SU-DHL-6 (cell line): ENCODE measurements at regions not wholly inside any gene's neighbourhood (a gene's known extent, or its start where the extent isn't known, plus 50 kb on each side); places are given as distances from the start of the nearest gene placed in this dataset.
"Not testable (repeated sequence)": the region's sequence is repeated elsewhere in the genome, so short reads cannot be mapped to it uniquely, and the experiment has no call there.

Experiments
- H2AFZ ChIP-seq: fragments of 200-600 bp; sonication (generic); 2 replicates; pipeline ENCODE4 v1.6.1; 2014; ENCODE audit warnings: low read depth, mild to moderate bottlenecking, moderate library complexity, mixed read lengths, antibody characterized with exemption, low read length; ENCODE audit not compliant: severe bottlenecking
- H3F3A ChIP-seq: fragments of 200-600 bp; shearing (Covaris generic); 2 replicates; pipeline ENCODE4 v1.6.0; 2016; ENCODE audit warnings: antibody characterized with exemption, mild to moderate bottlenecking; ENCODE audit not compliant: insufficient read depth
- H3K27ac ChIP-seq: fragments of 200-600 bp; sonication (generic); 2 replicates; pipeline ENCODE4 v1.5.1; 2016; ENCODE audit warnings: low read depth, mild to moderate bottlenecking, low read length, moderate library complexity, mixed read lengths
- H3K27me3 ChIP-seq: fragments of 200-600 bp; sonication (generic), shearing (Covaris generic); 2 replicates; pipeline ENCODE4 v1.6.0; 2014; ENCODE audit warnings: mild to moderate bottlenecking, low read length
- H3K36me3 ChIP-seq: fragments of 200-600 bp; sonication (generic); 2 replicates; pipeline ENCODE4 v1.6.1; 2014; ENCODE audit warnings: mild to moderate bottlenecking, low read length, mixed read lengths
- H3K4me2 ChIP-seq: fragments of 300-600, 200-600 bp; shearing (Covaris generic), sonication (generic); 2 replicates; pipeline ENCODE4 v1.6.0; 2014; ENCODE audit warnings: low read length, low read depth, mild to moderate bottlenecking; ENCODE audit not compliant: poor library complexity, severe bottlenecking
- H3K4me3 ChIP-seq: fragments of 200-600 bp; sonication (generic); 2 replicates; pipeline ENCODE4 v1.5.1; 2014; ENCODE audit warnings: antibody characterized with exemption, low read length, mild to moderate bottlenecking, mixed read lengths; ENCODE audit not compliant: insufficient read depth, poor library complexity, severe bottlenecking
- H3K79me2 ChIP-seq: fragments of 200-600 bp; sonication (generic); 2 replicates; pipeline ENCODE4 v1.6.1; 2014; ENCODE audit warnings: mild to moderate bottlenecking, low read length, moderate library complexity; ENCODE audit not compliant: insufficient read depth
- H3K9ac ChIP-seq: fragments of 200-600 bp; sonication (generic); 2 replicates; pipeline ENCODE4 v1.7.0; 2014; ENCODE audit warnings: mild to moderate bottlenecking, low read length
- H3K9me2 ChIP-seq: fragments of 200-600 bp; sonication (generic); replicated peaks from 2 replicates; pipeline ENCODE4 v1.6.1; 2014; ENCODE audit warnings: low read length; ENCODE audit not compliant: insufficient read depth
- H3K9me3 ChIP-seq: fragments of 200-600 bp; sonication (generic); 2 replicates; pipeline ENCODE4 v1.6.1; 2014; ENCODE audit warnings: low read length, mixed read lengths; ENCODE audit not compliant: insufficient read depth
- H4K20me1 ChIP-seq: fragments of 200-600 bp; sonication (generic); 2 replicates; pipeline ENCODE4 v1.6.1; 2014; ENCODE audit warnings: low read depth, mild to moderate bottlenecking, antibody characterized with exemption, low read length, moderate library complexity, mixed read lengths
- CTCF ChIP-seq: fragments of 200-600 bp; sonication (generic); IDR thresholded peaks from one replicate; pipeline ENCODE4 v1.5.1; 2017; ENCODE audit warnings: antibody characterized with exemption, mild to moderate bottlenecking, low read length, moderate library complexity; ENCODE audit not compliant: insufficient read depth, poor library complexity, severe bottlenecking
- EZH2phosphoT487 ChIP-seq: fragments of 200-600 bp; sonication (generic), shearing (Covaris generic); conservative IDR thresholded peaks from 2 replicates; pipeline ENCODE4 v1.6.1; 2018; ENCODE audit warnings: mild to moderate bottlenecking, antibody characterized with exemption, low read length, moderate library complexity, mixed read lengths

- no peaks in the 10 kb centered on the region for H3K9me2 ChIP-seq
- H3K27me3 ChIP-seq, result no peaks in the 10 kb centered on the region
- no peak overlapping the region for H2AFZ ChIP-seq
- no peaks in the 10 kb centered on the region for H3K9me3 ChIP-seq
- H3F3A ChIP-seq, result no peaks in the 10 kb centered on the region
- no peaks in the 10 kb centered on the region for H3K36me3 ChIP-seq
- TF ChIP-seq EZH2phosphoT487 (no peak), CTCF (no peak)
- no peak overlapping the region for H3K27ac ChIP-seq
- no peak overlapping the region for H3K4me2 ChIP-seq
- no peak overlapping the region for H3K9ac ChIP-seq
- H3K79me2 ChIP-seq, result no peaks in the 10 kb centered on the region
- H4K20me1 ChIP-seq, result no peaks in the 10 kb centered on the region
- no peak overlapping the region for H3K4me3 ChIP-seq
Observed at GRCh38 chr9:109652112-109652511, 127.9 kb upstream of the PALM2AKAP2 start.

GRCh38 chr9:109652971-109653370 lies 127.0 kb upstream of the PALM2AKAP2 start:
- TF ChIP-seq EZH2phosphoT487, result no peak
- TF ChIP-seq CTCF, result no peak
- Histone ChIP-seq H3K36me3 (no peaks in the 10 kb centered on the region), H3F3A (no peaks in the 10 kb centered on the region), H3K27ac (no peak overlapping the region), H3K27me3 (no peaks in the 10 kb centered on the region), H3K79me2 (no peaks in the 10 kb centered on the region), H3K9ac (no peak overlapping the region), H2AFZ (no peak overlapping the region), H3K4me3 (no peak overlapping the region), H3K9me3 (no peaks in the 10 kb centered on the region), H4K20me1 (no peaks in the 10 kb centered on the region), H3K9me2 (no peaks in the 10 kb centered on the region), H3K4me2 (no peak overlapping the region)

- H3K79me2 ChIP-seq, result no peaks in the 10 kb centered on the region
- no peak overlapping the region for H2AFZ ChIP-seq
- no peaks in the 10 kb centered on the region for H3K9me3 ChIP-seq
- H4K20me1 ChIP-seq, result no peaks in the 10 kb centered on the region
- H3F3A ChIP-seq, result no peaks in the 10 kb centered on the region
- no peaks in the 10 kb centered on the region for H3K36me3 ChIP-seq
- no peak overlapping the region for H3K9ac ChIP-seq
- no peak overlapping the region for H3K27ac ChIP-seq
- H3K9me2 ChIP-seq, result no peaks in the 10 kb centered on the region
- no peak overlapping the region for H3K4me2 ChIP-seq
- no peak for TF ChIP-seq CTCF
- TF ChIP-seq EZH2phosphoT487, result no peak
- no peaks in the 10 kb centered on the region for H3K27me3 ChIP-seq
- no peak overlapping the region for H3K4me3 ChIP-seq
Observed at GRCh38 chr9:109653470-109653869, 126.5 kb upstream of the PALM2AKAP2 start.

- H3K36me3 ChIP-seq, H3K27me3 ChIP-seq, H3K4me2 ChIP-seq, H3K9ac ChIP-seq, H3K79me2 ChIP-seq, H3K27ac ChIP-seq, H3F3A ChIP-seq, H4K20me1 ChIP-seq, H3K9me2 ChIP-seq, H2AFZ ChIP-seq, H3K9me3 ChIP-seq, H3K4me3 ChIP-seq: not testable (repeated sequence)
Observed at GRCh38 chr9:109663978-109664377, 116.0 kb upstream of the PALM2AKAP2 start.

GRCh38 chr9:109665736-109666135 lies 114.3 kb upstream of the PALM2AKAP2 start:
- not testable (repeated sequence) for H3K9me2 ChIP-seq, H3K9me3 ChIP-seq, H4K20me1 ChIP-seq, H3K4me3 ChIP-seq, H3K27me3 ChIP-seq, H2AFZ ChIP-seq, H3K27ac ChIP-seq, H3K9ac ChIP-seq, H3K36me3 ChIP-seq, H3K4me2 ChIP-seq, H3F3A ChIP-seq, H3K79me2 ChIP-seq
